ENCODE measurements at regions not wholly inside any gene's neighbourhood (a gene's known extent, or its start where the extent isn't known, plus 50 kb on each side); places are given as distances from the start of the nearest gene placed in this dataset.
"Not testable (repeated sequence)": the region's sequence is repeated elsewhere in the genome, so short reads cannot be mapped to it uniquely, and the experiment has no call there.

- no peak for DNase-seq
Measured at GRCh38 chr5:124972703-124973102, 226.3 kb upstream of the ZNF608 start.

GRCh38 chr5:124973661-124974060, 227.2 kb upstream of the ZNF608 start:
- no peak for DNase-seq

- no peak for DNase-seq
Measured at GRCh38 chr5:124976086-124976485, 229.6 kb upstream of the ZNF608 start.

- DNase-seq = peak; percentile 31
Measured at GRCh38 chr5:124979251-124979650, 232.8 kb upstream of the ZNF608 start.

- DNase-seq = no peak
Measured at GRCh38 chr5:124980163-124980941, 233.9 kb upstream of the ZNF608 start.

GRCh38 chr5:124981901-124982300, 235.5 kb upstream of the ZNF608 start:
- no peak for DNase-seq

- no peak for DNase-seq
Measured at GRCh38 chr5:124986170-124986569, 239.7 kb upstream of the ZNF608 start.

GRCh38 chr5:124986667-124987066, 240.2 kb upstream of the ZNF608 start:
- DNase-seq = no peak

GRCh38 chr5:124987786-124988185, 241.3 kb upstream of the ZNF608 start:
- DNase-seq = not testable (repeated sequence)

- no peak for DNase-seq
Measured at GRCh38 chr5:124990723-124991122, 244.3 kb upstream of the ZNF608 start.

GRCh38 chr5:124995421-124995820, 249.0 kb upstream of the ZNF608 start:
- no peak for DNase-seq

- no peak for DNase-seq
Measured at GRCh38 chr5:124996023-124996763, 249.8 kb upstream of the ZNF608 start.

GRCh38 chr5:124996764-124997077, 250.3 kb upstream of the ZNF608 start:
- no peak for DNase-seq

GRCh38 chr5:124997186-124997893, 250.9 kb upstream of the ZNF608 start:
- DNase-seq = no peak

- DNase-seq = no peak
Measured at GRCh38 chr5:124998520-124998919, 252.1 kb upstream of the ZNF608 start.

GRCh38 chr5:125002727-125003598, 256.5 kb upstream of the ZNF608 start:
- DNase-seq = no peak

GRCh38 chr5:125004009-125004408, 257.6 kb upstream of the ZNF608 start:
- no peak for DNase-seq

- DNase-seq = no peak
Measured at GRCh38 chr5:125005266-125005665, 258.8 kb upstream of the ZNF608 start.

- DNase-seq = no peak
Measured at GRCh38 chr5:125006011-125006685, 259.7 kb upstream of the ZNF608 start.

GRCh38 chr5:125010356-125010755, 263.9 kb upstream of the ZNF608 start:
- no peak for DNase-seq

GRCh38 chr5:125011014-125011413, 264.6 kb upstream of the ZNF608 start:
- DNase-seq = no peak

GRCh38 chr5:125011419-125011818, 265.0 kb upstream of the ZNF608 start:
- no peak for DNase-seq

All from left hindlimb (tissue), 1 donor.